ENCODE measurements at regions not wholly inside any gene's neighbourhood (a gene's known extent, or its start where the extent isn't known, plus 50 kb on each side); places are given as distances from the start of the nearest gene placed in this dataset.

DNA sequence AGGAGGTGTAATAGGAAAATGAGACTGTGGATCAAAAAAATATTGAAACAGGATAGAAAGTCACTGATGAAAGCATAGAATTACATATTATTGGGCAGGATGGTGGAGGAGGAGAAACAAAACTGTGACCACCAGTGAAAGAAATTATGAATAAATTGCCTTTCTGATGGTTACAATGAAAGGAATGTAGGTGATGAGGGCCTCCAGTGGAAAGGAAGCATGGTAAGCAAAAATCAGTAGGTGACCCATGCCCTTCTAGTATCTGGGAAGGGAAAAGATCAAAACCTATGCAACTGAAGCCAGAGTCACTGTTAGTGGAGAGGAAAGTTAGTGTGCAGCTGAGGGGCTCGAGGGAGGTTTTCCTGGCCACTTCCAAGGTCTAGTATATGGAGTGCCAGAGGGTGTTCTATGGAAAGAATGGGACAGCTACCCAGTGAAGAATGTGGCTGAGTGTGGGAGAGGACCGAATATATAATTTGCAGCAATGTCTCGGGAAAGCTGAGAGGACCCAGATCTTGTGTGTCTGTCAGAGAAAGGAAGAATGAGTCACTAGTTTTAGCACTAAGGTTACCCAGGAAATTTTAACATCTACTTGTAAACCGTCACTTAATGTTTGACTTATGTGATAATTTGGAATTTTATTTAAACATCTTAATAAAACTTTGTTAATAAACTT is 146.2 kb downstream of the NFKBIZ start:
- Histone ChIP-seq H3K4me3 (ENCODE audit: low read depth, low read length) (no peak overlapping the region), H3K27me3 (ENCODE audit: insufficient read depth, low read depth, severe bottlenecking) (no peaks in the 10 kb centered on the region), H3K9me3 (ENCODE audit: severe bottlenecking) (no peaks in the 10 kb centered on the region), H3K27ac (no peak overlapping the region), H3K36me3 (no peaks in the 10 kb centered on the region)
- DNase-seq, result no peak
- no peak for TF ChIP-seq CTCF (IDR thresholded peaks at IDR 0.05; ENCODE audit: low read depth, low read length)

DNA sequence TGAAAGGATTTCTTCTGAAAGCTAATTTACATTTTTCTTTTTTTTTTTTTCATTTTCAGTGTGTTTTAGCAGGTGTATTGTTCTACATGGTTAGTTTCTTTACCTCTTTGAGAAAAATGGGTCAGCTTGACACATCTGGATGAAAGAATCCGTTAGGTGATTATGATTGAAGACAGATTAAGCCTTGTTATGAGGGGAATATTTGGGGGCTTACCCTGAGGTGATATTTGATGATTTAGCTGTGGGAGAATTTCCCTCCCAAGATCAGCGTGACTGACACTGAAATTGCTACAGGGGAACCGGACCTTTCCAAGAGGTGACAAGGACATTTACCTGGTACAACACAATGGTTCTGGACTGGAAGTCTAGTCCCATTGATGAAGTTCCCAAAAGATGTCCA is 147.5 kb downstream of the NFKBIZ start:
- H3K27me3 ChIP-seq (ENCODE audit: insufficient read depth, low read depth, severe bottlenecking), result no peaks in the 10 kb centered on the region
- no peak overlapping the region for H3K4me3 ChIP-seq (ENCODE audit: low read depth, low read length)
- DNase-seq, result no peak
- no peaks in the 10 kb centered on the region for H3K9me3 ChIP-seq (ENCODE audit: severe bottlenecking)
- no peaks in the 10 kb centered on the region for H3K36me3 ChIP-seq
- H3K27ac ChIP-seq, result no peak overlapping the region
- no peak for TF ChIP-seq CTCF (IDR thresholded peaks at IDR 0.05; ENCODE audit: low read depth, low read length)

- H3K4me3 ChIP-seq (ENCODE audit: low read depth, low read length), result no peak overlapping the region
- DNase-seq, result no peak
Observed at GRCh38 chr3:101998256-101998926, 149.1 kb downstream of the NFKBIZ start.

GRCh38 chr3:101999177-101999779 is 150.0 kb downstream of the NFKBIZ start:
- H3K4me3 ChIP-seq (ENCODE audit: low read depth, low read length), result no peak overlapping the region
- no peak for DNase-seq
- no peaks in the 10 kb centered on the region for H3K9me3 ChIP-seq (ENCODE audit: severe bottlenecking)
- TF ChIP-seq CTCF (IDR thresholded peaks at IDR 0.05; ENCODE audit: low read depth, low read length), result no peak
- H3K36me3 ChIP-seq, result no peaks in the 10 kb centered on the region
- no peak overlapping the region for H3K27ac ChIP-seq
- no peaks in the 10 kb centered on the region for H3K27me3 ChIP-seq (ENCODE audit: insufficient read depth, low read depth, severe bottlenecking)

More at GRCh38 chr3:101998256-101998926, 149.1 kb downstream of the NFKBIZ start:
- Histone ChIP-seq H3K27me3 (ENCODE audit: insufficient read depth, low read depth, severe bottlenecking) (no peaks in the 10 kb centered on the region), H3K36me3 (no peaks in the 10 kb centered on the region), H3K27ac (no peak overlapping the region), H3K9me3 (ENCODE audit: severe bottlenecking) (no peaks in the 10 kb centered on the region)
- TF ChIP-seq CTCF (IDR thresholded peaks at IDR 0.05; ENCODE audit: low read depth, low read length), result no peak

GRCh38 chr3:102000620-102001209 is 151.4 kb downstream of the NFKBIZ start:
- Histone ChIP-seq H3K4me3 (ENCODE audit: low read depth, low read length) (no peak overlapping the region), H3K36me3 (no peaks in the 10 kb centered on the region), H3K27me3 (ENCODE audit: insufficient read depth, low read depth, severe bottlenecking) (no peaks in the 10 kb centered on the region), H3K27ac (no peak overlapping the region), H3K9me3 (ENCODE audit: severe bottlenecking) (no peaks in the 10 kb centered on the region)
- no peak for DNase-seq
- no peak for TF ChIP-seq CTCF (IDR thresholded peaks at IDR 0.05; ENCODE audit: low read depth, low read length)
